Nephron (organoid): ENCODE measurements at regions not wholly inside any gene's neighbourhood (a gene's known extent, or its start where the extent isn't known, plus 50 kb on each side); places are given as distances from the start of the nearest gene placed in this dataset.

Experiments used
- H3K27ac Mint-ChIP-seq, 3 experiments: 2 replicates each; pipeline ENCODE4 v1.8.0; 2020; ENCODE audit warnings: mixed read lengths in 3 of 3, mild to moderate bottlenecking in 2 of 3, moderate library complexity in 1 of 3
- H3K27me3 Mint-ChIP-seq: 2 replicates; pipeline ENCODE4 v1.8.0; 2021; ENCODE audit warnings: low read depth, mild to moderate bottlenecking, moderate library complexity, mixed read lengths
- H3K36me3 Mint-ChIP-seq: 2 replicates; pipeline ENCODE4 v1.8.0; 2020; ENCODE audit warnings: low read depth, mixed read lengths
- H3K4me1 Mint-ChIP-seq: 2 replicates; pipeline ENCODE4 v1.8.0; 2020; ENCODE audit warnings: mixed read lengths
- H3K4me3 Mint-ChIP-seq, 3 experiments: 2 replicates each; pipeline ENCODE4 v1.8.0; 2020; ENCODE audit warnings: mild to moderate bottlenecking in 3 of 3, mixed read lengths in 3 of 3, moderate library complexity in 2 of 3
- H3K9me3 Mint-ChIP-seq: 2 replicates; pipeline ENCODE4 v1.8.0; 2020; ENCODE audit warnings: mixed read lengths
- TF ChIP-seq, protein P1 (sequence below), 3 experiments: fragments of 200-600 bp; sonication (generic); IDR thresholded peaks; one replicate each; pipeline ENCODE4 v1.5.0; 2021; ENCODE audit warnings: antibody characterized with exemption in 3 of 3; ENCODE audit not compliant: unreplicated experiment in 3 of 3

GRCh38 chr6:113464536-113464935, 392.6 kb upstream of the MARCKS start:
- Mint-ChIP-seq H3K27me3 (no peaks in the 10 kb centered on the region), H3K9me3 (peaks cover 2% of the 10 kb centered on the region), H3K36me3 (no peaks in the 10 kb centered on the region), H3K27ac (no peak overlapping the region), H3K4me1 (no peaks in the 10 kb centered on the region), H3K4me3 (no peak overlapping the region)
- TF ChIP-seq, protein P1, sequence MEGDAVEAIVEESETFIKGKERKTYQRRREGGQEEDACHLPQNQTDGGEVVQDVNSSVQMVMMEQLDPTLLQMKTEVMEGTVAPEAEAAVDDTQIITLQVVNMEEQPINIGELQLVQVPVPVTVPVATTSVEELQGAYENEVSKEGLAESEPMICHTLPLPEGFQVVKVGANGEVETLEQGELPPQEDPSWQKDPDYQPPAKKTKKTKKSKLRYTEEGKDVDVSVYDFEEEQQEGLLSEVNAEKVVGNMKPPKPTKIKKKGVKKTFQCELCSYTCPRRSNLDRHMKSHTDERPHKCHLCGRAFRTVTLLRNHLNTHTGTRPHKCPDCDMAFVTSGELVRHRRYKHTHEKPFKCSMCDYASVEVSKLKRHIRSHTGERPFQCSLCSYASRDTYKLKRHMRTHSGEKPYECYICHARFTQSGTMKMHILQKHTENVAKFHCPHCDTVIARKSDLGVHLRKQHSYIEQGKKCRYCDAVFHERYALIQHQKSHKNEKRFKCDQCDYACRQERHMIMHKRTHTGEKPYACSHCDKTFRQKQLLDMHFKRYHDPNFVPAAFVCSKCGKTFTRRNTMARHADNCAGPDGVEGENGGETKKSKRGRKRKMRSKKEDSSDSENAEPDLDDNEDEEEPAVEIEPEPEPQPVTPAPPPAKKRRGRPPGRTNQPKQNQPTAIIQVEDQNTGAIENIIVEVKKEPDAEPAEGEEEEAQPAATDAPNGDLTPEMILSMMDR (IDR thresholded peaks at IDR 0.05; ENCODE audit: unreplicated experiment in 3 of 3): no peak

DNA sequence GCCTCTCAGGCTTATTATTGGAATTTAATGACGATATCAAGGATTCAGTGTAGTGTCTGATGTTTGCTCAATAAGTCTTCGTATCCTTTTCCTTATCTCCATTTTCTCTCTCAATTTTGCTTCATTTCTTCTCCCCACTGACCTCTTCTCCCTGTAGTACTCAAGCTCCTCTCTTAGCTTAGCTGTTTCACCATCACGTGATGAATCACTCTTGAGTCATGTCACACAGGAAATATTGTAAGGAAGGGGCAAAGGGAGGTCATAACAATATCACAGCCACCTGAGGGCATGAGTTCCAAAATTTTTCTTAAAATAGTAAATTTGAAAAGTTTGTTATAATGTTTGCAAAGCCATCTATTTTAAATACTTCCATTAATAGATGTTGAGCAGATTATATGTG, 392.2 kb upstream of the MARCKS start:
- TF ChIP-seq, protein P1 (IDR thresholded peaks at IDR 0.05; ENCODE audit: unreplicated experiment in 3 of 3): no peak
- Mint-ChIP-seq H3K36me3 (no peaks in the 10 kb centered on the region), H3K27me3 (no peaks in the 10 kb centered on the region), H3K27ac (no peak overlapping the region), H3K4me3 (no peak overlapping the region), H3K4me1 (no peaks in the 10 kb centered on the region), H3K9me3 (peaks cover 2% of the 10 kb centered on the region)

DNA sequence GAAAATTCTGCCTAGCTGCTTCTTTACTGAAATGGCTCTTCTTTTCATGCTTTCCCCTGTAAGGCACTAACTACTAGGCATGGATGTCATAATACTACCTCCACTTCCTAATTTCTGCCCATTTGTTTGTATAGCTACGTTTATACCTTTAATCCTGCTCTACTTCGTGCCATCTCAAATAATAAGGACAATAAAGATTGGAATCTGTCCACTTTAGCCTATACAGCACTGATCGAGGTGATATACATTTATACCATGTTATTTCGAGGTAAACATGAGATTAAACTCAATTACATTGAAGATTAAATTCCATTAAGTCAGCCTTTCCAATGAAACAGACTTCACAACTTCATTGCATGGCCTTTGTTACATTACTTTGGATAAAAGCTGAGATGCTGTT, 390.6 kb upstream of the MARCKS start:
- H3K4me1 Mint-ChIP-seq: no peaks in the 10 kb centered on the region
- H3K27me3 Mint-ChIP-seq: no peaks in the 10 kb centered on the region
- H3K4me3 Mint-ChIP-seq: no peak overlapping the region
- H3K27ac Mint-ChIP-seq: no peak overlapping the region
- TF ChIP-seq, protein P1 (IDR thresholded peaks at IDR 0.05; ENCODE audit: unreplicated experiment in 3 of 3): no peak
- H3K36me3 Mint-ChIP-seq: no peaks in the 10 kb centered on the region
- H3K9me3 Mint-ChIP-seq: peaks cover 6% of the 10 kb centered on the region

DNA sequence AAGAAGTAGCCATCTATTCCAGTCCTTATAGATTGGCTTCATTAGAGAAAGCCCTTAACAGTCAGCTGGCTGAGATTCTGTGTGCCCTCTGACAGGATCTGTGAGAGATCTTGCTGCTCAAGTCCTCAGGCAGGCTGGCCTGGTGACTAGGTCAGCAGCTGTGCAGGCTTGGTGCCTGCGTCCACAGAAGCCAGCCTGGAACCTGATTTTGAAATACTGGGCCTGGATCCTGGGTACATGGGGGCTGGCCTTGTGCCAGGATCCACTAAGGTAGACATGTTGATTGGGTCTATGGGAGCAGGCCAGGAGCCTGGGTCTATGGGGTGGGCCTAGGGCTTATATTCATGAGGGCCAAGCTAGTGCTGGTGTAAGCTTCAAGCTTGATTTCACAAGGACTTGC, 381.8 kb upstream of the MARCKS start:
- TF ChIP-seq, protein P1 (IDR thresholded peaks at IDR 0.05; ENCODE audit: unreplicated experiment in 3 of 3): no peak
- no peak overlapping the region for H3K4me3 Mint-ChIP-seq
- peaks cover 28% of the 10 kb centered on the region for H3K9me3 Mint-ChIP-seq

GRCh38 chr6:113476937-113477839, 380.0 kb upstream of the MARCKS start:
- TF ChIP-seq, protein P1 (IDR thresholded peaks at IDR 0.05; ENCODE audit: unreplicated experiment in 3 of 3): no peak
- H3K9me3 Mint-ChIP-seq: peaks cover 24% of the 10 kb centered on the region
- H3K27ac Mint-ChIP-seq: no peak overlapping the region
- no peaks in the 10 kb centered on the region for H3K27me3 Mint-ChIP-seq
- no peak overlapping the region for H3K4me3 Mint-ChIP-seq
- H3K4me1 Mint-ChIP-seq: no peaks in the 10 kb centered on the region
- no peaks in the 10 kb centered on the region for H3K36me3 Mint-ChIP-seq

More for the DNA sequence above, 381.8 kb upstream of the MARCKS start:
- Mint-ChIP-seq H3K36me3 (no peaks in the 10 kb centered on the region), H3K4me1 (no peaks in the 10 kb centered on the region), H3K27me3 (no peaks in the 10 kb centered on the region), H3K27ac (no peak overlapping the region)

GRCh38 chr6:113480616-113481015, 376.5 kb upstream of the MARCKS start:
- H3K4me3 Mint-ChIP-seq: no peak overlapping the region

More at GRCh38 chr6:113480616-113481015, 376.5 kb upstream of the MARCKS start:
- H3K36me3 Mint-ChIP-seq: no peaks in the 10 kb centered on the region
- H3K27me3 Mint-ChIP-seq: no peaks in the 10 kb centered on the region
- H3K9me3 Mint-ChIP-seq: no peaks in the 10 kb centered on the region
- TF ChIP-seq, protein P1 (IDR thresholded peaks at IDR 0.05; ENCODE audit: unreplicated experiment in 3 of 3): no peak
- H3K27ac Mint-ChIP-seq: no peak overlapping the region
- peaks cover 5% of the 10 kb centered on the region for H3K4me1 Mint-ChIP-seq
